ENCODE measurements at regions not wholly inside any gene's neighbourhood (a gene's known extent, or its start where the extent isn't known, plus 50 kb on each side); places are given as distances from the start of the nearest gene placed in this dataset.

GRCh38 chr21:20802631-20803260 lies 195.5 kb upstream of the NCAM2 start:
- WGBS (ENCODE audit: insufficient coverage, low coverage, missing lambda C conversion rate) = under 1% methylated on average over 8 of the region's 8 CpGs
- H3K4me3 ChIP-seq = no peak overlapping the region
- H3K79me2 ChIP-seq (ENCODE audit: control insufficient read depth, insufficient read depth, low read length) = no peaks in the 10 kb centered on the region
- in situ Hi-C loops (cut with MboI) (no loop called here), intact Hi-C loops (cut with micrococcal nuclease) (no loop called here)
- no peak overlapping the region for H2AFZ ChIP-seq (ENCODE audit: low read depth, low read length)
- no peaks in the 10 kb centered on the region for H3K36me3 ChIP-seq (ENCODE audit: control insufficient read depth, insufficient read depth, low read length)
- DNase-seq (ENCODE audit: extremely low read depth in 1 of 4, low spot score in 3 of 4) (no peak), ATAC-seq (no peak), FAIRE-seq (no peak)
- no TSS peak for BruUV-seq (replicated peaks)
- H3K4me1 ChIP-seq (replicated peaks in 1 of 2; ENCODE audit: control insufficient read depth in 2 of 2, insufficient read depth in 2 of 2, low read length in 2 of 2) = no peaks in the 10 kb centered on the region; a peak in 1 of 5 replicates
- no peaks in the 10 kb centered on the region for H3K27me3 ChIP-seq (ENCODE audit: control insufficient read depth in 2 of 2, insufficient read depth in 2 of 2, low read length in 2 of 2)
- no peaks in the 10 kb centered on the region for H4K20me1 ChIP-seq (replicated peaks; ENCODE audit: control insufficient read depth, insufficient read depth, low read length)
- no peaks in the 10 kb centered on the region for H3K9me1 ChIP-seq (ENCODE audit: control insufficient read depth, insufficient read depth, low read length)
- POLR2A ChIA-PET = interaction anchor here (0.6 to 0.7 kb wide), 2 partner anchors 13 to 953 kb away, joined by 3 to 4 read pairs; no protein-coding TSS in a partner anchor
- H3K4me2 ChIP-seq (ENCODE audit: insufficient read depth, low read length) = no peak overlapping the region
- H3K9me3 ChIP-seq (replicated peaks; ENCODE audit: control insufficient read depth, insufficient read depth, low read depth, low read length) = no peaks in the 10 kb centered on the region
- H3K27ac ChIP-seq (ENCODE audit: extremely low read depth, low read depth, low read length) = no peak overlapping the region
- no peak overlapping the region for H3K9ac ChIP-seq (ENCODE audit: insufficient read depth in 1 of 2, low read depth in 2 of 2, low read length in 2 of 2)
- CTCF ChIA-PET (ENCODE audit: low intra/inter-chr PET ratio) = no interaction called here
- TF ChIP-seq, protein P1, sequence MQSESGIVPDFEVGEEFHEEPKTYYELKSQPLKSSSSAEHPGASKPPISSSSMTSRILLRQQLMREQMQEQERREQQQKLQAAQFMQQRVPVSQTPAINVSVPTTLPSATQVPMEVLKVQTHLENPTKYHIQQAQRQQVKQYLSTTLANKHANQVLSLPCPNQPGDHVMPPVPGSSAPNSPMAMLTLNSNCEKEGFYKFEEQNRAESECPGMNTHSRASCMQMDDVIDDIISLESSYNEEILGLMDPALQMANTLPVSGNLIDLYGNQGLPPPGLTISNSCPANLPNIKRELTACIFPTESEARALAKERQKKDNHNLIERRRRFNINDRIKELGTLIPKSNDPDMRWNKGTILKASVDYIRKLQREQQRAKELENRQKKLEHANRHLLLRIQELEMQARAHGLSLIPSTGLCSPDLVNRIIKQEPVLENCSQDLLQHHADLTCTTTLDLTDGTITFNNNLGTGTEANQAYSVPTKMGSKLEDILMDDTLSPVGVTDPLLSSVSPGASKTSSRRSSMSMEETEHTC (IDR thresholded peaks at IDR 0.05) = no peak
- TF ChIP-seq NFE2L1 (tag; IDR thresholded peaks at IDR 0.05; ENCODE audit: borderline replicate concordance, low read depth) (no peak), MAZ (CRISPR knock-in tag; conservative IDR thresholded peaks at IDR 0.05 in 1 of 2, IDR thresholded peaks at IDR 0.05 in 1 of 2) (no peak), MIER1 (IDR thresholded peaks at IDR 0.05; ENCODE audit: low read depth) (no peak), RBM34 (IDR thresholded peaks at IDR 0.05; ENCODE audit: borderline replicate concordance, insufficient read depth, low read length) (no peak), PURB (CRISPR knock-in tag; IDR thresholded peaks at IDR 0.05; ENCODE audit: low read depth) (no peak), NFE2 (IDR thresholded peaks at IDR 0.05; ENCODE audit: low read depth) (no peak), ZBTB1 (CRISPR knock-in tag; IDR thresholded peaks at IDR 0.05; ENCODE audit: borderline replicate concordance, low read depth) (no peak), TEAD1 (CRISPR knock-in tag; IDR thresholded peaks at IDR 0.05) (no peak), ZNF253 (CRISPR knock-in tag; conservative IDR thresholded peaks at IDR 0.05) (no peak), ZNF436 (CRISPR knock-in tag; IDR thresholded peaks at IDR 0.05) (no peak), GABPA (tag; conservative IDR thresholded peaks at IDR 0.05; ENCODE audit: low read depth) (no peak), CLOCK (CRISPR knock-in tag; IDR thresholded peaks at IDR 0.05; ENCODE audit: borderline replicate concordance) (no peak), ZNF347 (CRISPR knock-in tag; IDR thresholded peaks at IDR 0.05; ENCODE audit: low read depth) (no peak)
- TF ChIP-seq, protein P2, sequence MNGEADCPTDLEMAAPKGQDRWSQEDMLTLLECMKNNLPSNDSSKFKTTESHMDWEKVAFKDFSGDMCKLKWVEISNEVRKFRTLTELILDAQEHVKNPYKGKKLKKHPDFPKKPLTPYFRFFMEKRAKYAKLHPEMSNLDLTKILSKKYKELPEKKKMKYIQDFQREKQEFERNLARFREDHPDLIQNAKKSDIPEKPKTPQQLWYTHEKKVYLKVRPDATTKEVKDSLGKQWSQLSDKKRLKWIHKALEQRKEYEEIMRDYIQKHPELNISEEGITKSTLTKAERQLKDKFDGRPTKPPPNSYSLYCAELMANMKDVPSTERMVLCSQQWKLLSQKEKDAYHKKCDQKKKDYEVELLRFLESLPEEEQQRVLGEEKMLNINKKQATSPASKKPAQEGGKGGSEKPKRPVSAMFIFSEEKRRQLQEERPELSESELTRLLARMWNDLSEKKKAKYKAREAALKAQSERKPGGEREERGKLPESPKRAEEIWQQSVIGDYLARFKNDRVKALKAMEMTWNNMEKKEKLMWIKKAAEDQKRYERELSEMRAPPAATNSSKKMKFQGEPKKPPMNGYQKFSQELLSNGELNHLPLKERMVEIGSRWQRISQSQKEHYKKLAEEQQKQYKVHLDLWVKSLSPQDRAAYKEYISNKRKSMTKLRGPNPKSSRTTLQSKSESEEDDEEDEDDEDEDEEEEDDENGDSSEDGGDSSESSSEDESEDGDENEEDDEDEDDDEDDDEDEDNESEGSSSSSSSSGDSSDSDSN (IDR thresholded peaks at IDR 0.05; ENCODE audit: borderline replicate concordance in 1 of 2, low read depth in 2 of 2, low read length in 2 of 2) = no peak
- TF ChIP-seq, protein P3, sequence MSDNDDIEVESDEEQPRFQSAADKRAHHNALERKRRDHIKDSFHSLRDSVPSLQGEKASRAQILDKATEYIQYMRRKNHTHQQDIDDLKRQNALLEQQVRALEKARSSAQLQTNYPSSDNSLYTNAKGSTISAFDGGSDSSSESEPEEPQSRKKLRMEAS (CRISPR knock-in tag; IDR thresholded peaks at IDR 0.05) = no peak

Measured in K562 (cell line).